DOHH2 (cell line): ENCODE measurements at regions not wholly inside any gene's neighbourhood (a gene's known extent, or its start where the extent isn't known, plus 50 kb on each side); places are given as distances from the start of the nearest gene placed in this dataset.

Source experiments
- H3F3A ChIP-seq: fragments of 200-600 bp; sonication (generic), shearing (Covaris generic); 2 replicates; pipeline ENCODE4 v1.6.0; 2016; ENCODE audit warnings: antibody characterized with exemption, mild to moderate bottlenecking; ENCODE audit not compliant: control insufficient read depth, insufficient read depth
- H3K27ac ChIP-seq: fragments of 200-600 bp; sonication (generic); 2 replicates; pipeline ENCODE4 v1.5.1; 2014; ENCODE audit warnings: low read depth, mild to moderate bottlenecking, low read length, moderate library complexity
- H3K27me3 ChIP-seq: fragments of 200-600 bp; sonication (generic); 2 replicates; pipeline ENCODE4 v1.6.1; 2014; ENCODE audit warnings: mild to moderate bottlenecking, low read length, mixed read lengths; ENCODE audit not compliant: control insufficient read depth
- H3K36me3 ChIP-seq: fragments of 200-600 bp; sonication (generic); 2 replicates; pipeline ENCODE4 v1.6.1; 2014; ENCODE audit warnings: mild to moderate bottlenecking, low read length, moderate library complexity, mixed read lengths; ENCODE audit not compliant: control insufficient read depth
- H3K4me1 ChIP-seq: fragments of 200-600 bp; sonication (generic); 2 replicates; pipeline ENCODE4 v1.6.1; 2014; ENCODE audit warnings: mild to moderate bottlenecking, low read length, mixed read lengths; ENCODE audit not compliant: control insufficient read depth
- H3K4me2 ChIP-seq: fragments of 200-600 bp; sonication (generic); 2 replicates; pipeline ENCODE4 v1.6.0; 2014; ENCODE audit warnings: mild to moderate bottlenecking, low read length, moderate library complexity
- H3K4me3 ChIP-seq: fragments of 200-600 bp; sonication (generic); 2 replicates; pipeline ENCODE4 v1.5.1; 2014; ENCODE audit warnings: mild to moderate bottlenecking, low read length, mixed read lengths
- H3K79me2 ChIP-seq: fragments of 200-600 bp; sonication (generic); 2 replicates; pipeline ENCODE4 v1.6.1; 2014; ENCODE audit warnings: mild to moderate bottlenecking, low read length, mixed read lengths; ENCODE audit not compliant: control insufficient read depth
- H3K9me2 ChIP-seq: fragments of 200-600 bp; sonication (generic); replicated peaks from 2 replicates; pipeline ENCODE4 v1.6.1; 2014; ENCODE audit warnings: mild to moderate bottlenecking, low read length, mixed read lengths; ENCODE audit not compliant: control insufficient read depth
- H3K9me3 ChIP-seq: fragments of 200-600 bp; sonication (generic); 2 replicates; pipeline ENCODE4 v1.6.1; 2014; ENCODE audit warnings: antibody characterized with exemption, low read length, mixed read lengths; ENCODE audit not compliant: control insufficient read depth, insufficient read depth
- H4K20me1 ChIP-seq: fragments of 200-600 bp; sonication (generic); 2 replicates; pipeline ENCODE4 v1.6.0; 2014; ENCODE audit warnings: low read depth, mild to moderate bottlenecking, antibody characterized with exemption, low read length, moderate library complexity; ENCODE audit not compliant: control insufficient read depth, insufficient read depth
- CTCF ChIP-seq: fragments of 200-600 bp; sonication (generic); IDR thresholded peaks from one replicate; pipeline ENCODE4 v1.5.1; 2014; ENCODE audit warnings: antibody characterized with exemption, mild to moderate bottlenecking, low read depth, low read length; ENCODE audit not compliant: poor library complexity, severe bottlenecking
- EZH2phosphoT487 ChIP-seq: fragments of 200-600 bp; sonication (generic); IDR thresholded peaks from 2 replicates; pipeline ENCODE4 v1.6.1; 2017; ENCODE audit warnings: borderline replicate concordance, mild to moderate bottlenecking, antibody characterized with exemption, low read length, moderate library complexity, mixed read lengths

GRCh38 chr10:78188446-78188845 lies 154.8 kb downstream of the RPS24 start:
- Histone ChIP-seq H3K4me1 (no peaks in the 10 kb centered on the region), H3K79me2 (no peaks in the 10 kb centered on the region), H3K36me3 (no peaks in the 10 kb centered on the region), H3K9me3 (no peaks in the 10 kb centered on the region), H3K27ac (no peak overlapping the region), H4K20me1 (no peaks in the 10 kb centered on the region), H3K4me2 (no peak overlapping the region), H3K4me3 (no peak overlapping the region), H3K27me3 (no peaks in the 10 kb centered on the region), H3F3A (no peaks in the 10 kb centered on the region), H3K9me2 (no peaks in the 10 kb centered on the region)
- TF ChIP-seq CTCF, result no peak
- TF ChIP-seq EZH2phosphoT487, result no peak

GRCh38 chr10:78190051-78190825 lies 156.6 kb downstream of the RPS24 start:
- H3K4me2 ChIP-seq, result no peak overlapping the region
- TF ChIP-seq EZH2phosphoT487 (no peak), CTCF (no peak)

GRCh38 chr10:78191301-78191700 lies 157.6 kb downstream of the RPS24 start:
- no peaks in the 10 kb centered on the region for H3K9me3 ChIP-seq
- no peaks in the 10 kb centered on the region for H3K4me1 ChIP-seq
- H3K4me3 ChIP-seq, result no peak overlapping the region
- no peak overlapping the region for H3K27ac ChIP-seq
- no peaks in the 10 kb centered on the region for H3K79me2 ChIP-seq
- H3K9me2 ChIP-seq, result no peaks in the 10 kb centered on the region
- H3K4me2 ChIP-seq, result no peak overlapping the region
- H3F3A ChIP-seq, result no peaks in the 10 kb centered on the region
- no peaks in the 10 kb centered on the region for H3K36me3 ChIP-seq
- H3K27me3 ChIP-seq, result no peaks in the 10 kb centered on the region; the same call in 1 of the 2 replicates
- TF ChIP-seq CTCF, result no peak
- TF ChIP-seq EZH2phosphoT487, result no peak
- H4K20me1 ChIP-seq, result no peaks in the 10 kb centered on the region

More at GRCh38 chr10:78190051-78190825, 156.6 kb downstream of the RPS24 start:
- H3K4me1 ChIP-seq, result no peaks in the 10 kb centered on the region
- H3K4me3 ChIP-seq, result no peak overlapping the region
- H4K20me1 ChIP-seq, result no peaks in the 10 kb centered on the region
- no peak overlapping the region for H3K27ac ChIP-seq
- no peaks in the 10 kb centered on the region; the same call in 1 of the 2 replicates for H3K27me3 ChIP-seq
- H3K9me3 ChIP-seq, result no peaks in the 10 kb centered on the region
- H3K36me3 ChIP-seq, result no peaks in the 10 kb centered on the region
- H3K9me2 ChIP-seq, result no peaks in the 10 kb centered on the region
- no peaks in the 10 kb centered on the region for H3K79me2 ChIP-seq
- no peaks in the 10 kb centered on the region for H3F3A ChIP-seq
